HG02885 (cell line): ENCODE measurements at regions not wholly inside any gene's neighbourhood (a gene's known extent, or its start where the extent isn't known, plus 50 kb on each side); places are given as distances from the start of the nearest gene placed in this dataset.

ENCODE experiments used
- ATAC-seq: cut with Tn5 transposase; IDR thresholded peaks from one replicate; pipeline ENCODE4 v1.9.1; 2021; ENCODE audit warnings: mild to moderate bottlenecking; ENCODE audit not compliant: unreplicated experiment, poor library complexity

- ATAC-seq, result no peak
These were observed 93.6 kb upstream of the CPNE8 start for GRCh38 chr12:38998887-38999482.

- ATAC-seq, result no peak
These were observed 89.9 kb upstream of the CPNE8 start for GRCh38 chr12:38995249-38995648.

GRCh38 chr12:38985961-38986360 lies 80.6 kb upstream of the CPNE8 start:
- ATAC-seq, result no peak

- no peak for ATAC-seq
These were observed 79.0 kb upstream of the CPNE8 start for GRCh38 chr12:38984388-38984787.

GRCh38 chr12:38983117-38983571 lies 77.8 kb upstream of the CPNE8 start:
- ATAC-seq, result no peak

GRCh38 chr12:38977132-38977531 lies 71.7 kb upstream of the CPNE8 start:
- ATAC-seq, result no peak

- ATAC-seq, result no peak
These were observed 64.3 kb upstream of the CPNE8 start for GRCh38 chr12:38969706-38970105.

- no peak for ATAC-seq
These were observed 56.3 kb upstream of the CPNE8 start for GRCh38 chr12:38961683-38962082.

- ATAC-seq, result no peak
These were observed 55.6 kb upstream of the CPNE8 start for GRCh38 chr12:38961012-38961411.

- ATAC-seq, result no peak
These were observed 50.9 kb upstream of the CPNE8 start for GRCh38 chr12:38956337-38956736.
